DND-41 (cell line): ENCODE measurements at regions not wholly inside any gene's neighbourhood (a gene's known extent, or its start where the extent isn't known, plus 50 kb on each side); places are given as distances from the start of the nearest gene placed in this dataset.

ENCODE experiments used
- ATAC-seq: fragments of 200-7000 bp; cut with Tn5 transposase; 3 replicates; pipeline ENCODE4 v1.9.1; 2021; ENCODE audit warnings: low read depth; ENCODE audit not compliant: insufficient read depth
- DNase-seq: peaks from one replicate; pipeline ENCODE4 v3.0.0-alpha.2; 2020
- H2AFZ ChIP-seq: 2 replicates; pipeline ENCODE4 v1.6.0; 2012; ENCODE audit warnings: low read depth, low read length
- H3K27ac ChIP-seq: 2 replicates; pipeline ENCODE4 v1.5.1; 2012; ENCODE audit warnings: low read length, inconsistent platforms
- H3K27me3 ChIP-seq: fragments of 200-600 bp; sonication (generic); 2 replicates; pipeline ENCODE4 v1.6.0; 2012; ENCODE audit warnings: low read length, mild to moderate bottlenecking, inconsistent platforms; ENCODE audit not compliant: insufficient read depth, poor library complexity
- H3K36me3 ChIP-seq: 2 replicates; pipeline ENCODE4 v1.5.1; 2012; ENCODE audit warnings: low read length, inconsistent platforms; ENCODE audit not compliant: insufficient read depth
- H3K4me1 ChIP-seq: 2 replicates; pipeline ENCODE4 v1.5.1; 2012; ENCODE audit warnings: mild to moderate bottlenecking, low read length; ENCODE audit not compliant: insufficient read depth
- H3K4me2 ChIP-seq: 2 replicates; pipeline ENCODE4 v1.6.0; 2012; ENCODE audit warnings: mild to moderate bottlenecking, moderate library complexity, low read length, inconsistent platforms; ENCODE audit not compliant: insufficient read depth
- H3K4me3 ChIP-seq, 2 experiments: fragments of 200-600 bp in 1 of 2; shearing (Covaris generic) in 1 of 2; 2 replicates each; pipeline ENCODE4 v1.5.1; 2012 to 2016; ENCODE audit warnings: inconsistent platforms in 2 of 2, low read length in 2 of 2, mild to moderate bottlenecking in 2 of 2, low read depth in 1 of 2, moderate library complexity in 1 of 2
- H3K79me2 ChIP-seq: 2 replicates; pipeline ENCODE4 v1.6.0; 2012; ENCODE audit warnings: low read length, inconsistent platforms; ENCODE audit not compliant: insufficient read depth
- H3K9ac ChIP-seq: 2 replicates; pipeline ENCODE4 v1.6.0; 2012; ENCODE audit warnings: low read depth, mild to moderate bottlenecking, inconsistent platforms, low read length, moderate library complexity
- H3K9me3 ChIP-seq: 2 replicates; pipeline ENCODE4 v1.5.1; 2012; ENCODE audit warnings: low read length, moderate library complexity, mild to moderate bottlenecking, inconsistent platforms; ENCODE audit not compliant: insufficient read depth, severe bottlenecking
- H4K20me1 ChIP-seq: 2 replicates; pipeline ENCODE4 v1.6.0; 2012; ENCODE audit warnings: low read length; ENCODE audit not compliant: insufficient read depth
- CTCF ChIP-seq: IDR thresholded peaks from 2 replicates; pipeline ENCODE4 v1.5.1; 2012; ENCODE audit warnings: borderline replicate concordance, low read length, moderate library complexity, mild to moderate bottlenecking; ENCODE audit not compliant: poor library complexity, severe bottlenecking; ENCODE audit errors: extremely low read depth
- EZH2 ChIP-seq: IDR thresholded peaks from 3 replicates; pipeline ENCODE4 v1.6.1; 2012; ENCODE audit warnings: borderline replicate concordance, low read depth, mild to moderate bottlenecking, moderate library complexity, low read length, inconsistent platforms; ENCODE audit not compliant: severe bottlenecking

- Histone ChIP-seq H3K9me3 (no peaks in the 10 kb centered on the region), H3K36me3 (no peaks in the 10 kb centered on the region), H3K4me3 (no peak overlapping the region), H3K27me3 (no peaks in the 10 kb centered on the region), H3K79me2 (no peaks in the 10 kb centered on the region), H3K27ac (no peak overlapping the region), H3K9ac (no peak overlapping the region), H3K4me1 (no peaks in the 10 kb centered on the region), H3K4me2 (no peak overlapping the region), H4K20me1 (no peaks in the 10 kb centered on the region), H2AFZ (no peak overlapping the region)
- no peak for ATAC-seq
- no peak for DNase-seq
- no peak for TF ChIP-seq CTCF
- no peak for TF ChIP-seq EZH2
Measured at GRCh38 chr10:59585046-59585700, 124.5 kb downstream of the SLC16A9 start.

GRCh38 chr10:59582780-59583179, 126.9 kb downstream of the SLC16A9 start:
- Histone ChIP-seq H3K79me2 (no peaks in the 10 kb centered on the region), H3K9ac (no peak overlapping the region), H3K9me3 (no peaks in the 10 kb centered on the region), H4K20me1 (no peaks in the 10 kb centered on the region), H3K4me1 (no peaks in the 10 kb centered on the region), H3K4me3 (no peak overlapping the region), H3K4me2 (no peak overlapping the region), H3K36me3 (no peaks in the 10 kb centered on the region), H2AFZ (no peak overlapping the region), H3K27ac (no peak overlapping the region), H3K27me3 (no peaks in the 10 kb centered on the region)
- TF ChIP-seq CTCF (no peak), EZH2 (no peak)
- DNase-seq (no peak), ATAC-seq (no peak)

GRCh38 chr10:59582058-59582457, 127.6 kb downstream of the SLC16A9 start:
- Histone ChIP-seq H3K9ac (no peak overlapping the region), H3K36me3 (no peaks in the 10 kb centered on the region), H3K4me2 (no peak overlapping the region), H2AFZ (no peak overlapping the region), H3K4me1 (no peaks in the 10 kb centered on the region), H3K9me3 (no peaks in the 10 kb centered on the region), H3K27ac (no peak overlapping the region), H3K4me3 (no peak overlapping the region), H3K27me3 (no peaks in the 10 kb centered on the region), H4K20me1 (no peaks in the 10 kb centered on the region), H3K79me2 (no peaks in the 10 kb centered on the region)
- no peak for ATAC-seq
- no peak for DNase-seq
- TF ChIP-seq CTCF = no peak
- TF ChIP-seq EZH2 = no peak
